Pancreas (tissue), 10 donors: ENCODE measurements at regions not wholly inside any gene's neighbourhood (a gene's known extent, or its start where the extent isn't known, plus 50 kb on each side); places are given as distances from the start of the nearest gene placed in this dataset.

Experiments used
- ATAC-seq, 4 donors: fragments of 200-7000 bp; cut with Tn5 transposase; one replicate each; pipeline versions ENCODE4 v1.8.0 to v1.9.1; 2020; ENCODE audit warnings: mild to moderate bottlenecking in 4 of 4, moderate library complexity in 4 of 4
- DNase-seq, 6 donors: peaks; one replicate each; pipeline ENCODE4 v3.0.0-alpha.2; 2020
- FAIRE-seq: peaks from 2 replicates; lab custom pipeline; 2012; peaks lifted over from hg19 to GRCh38; lab: Jason Lieb, UNC
- H3K27ac ChIP-seq, 4 donors: fragments of 200-600 bp; sonication (generic); 1 replicate in 3 of 4; 2 replicates in 1 of 4; pipeline versions ENCODE4 v1.5.0 to v1.8.0; 2020
- H3K27me3 ChIP-seq, 4 donors: fragments of 200-600 bp; one replicate each; pipeline ENCODE4 v1.8.0; 2021
- H3K36me3 ChIP-seq, 3 donors: fragments of 200-600 bp; sonication (generic) in 1 of 3; one replicate each; pipeline versions ENCODE4 v1.5.0 to v1.8.0; 2020 to 2021
- H3K4me1 ChIP-seq, 3 donors: fragments of 200-600 bp; one replicate each; pipeline ENCODE4 v1.8.0; 2021
- H3K4me3 ChIP-seq, 4 donors: fragments of 200-600 bp; sonication (generic) in 2 of 4; one replicate each; pipeline versions ENCODE4 v1.5.0 to v1.8.0; 2020 to 2021
- H3K9me3 ChIP-seq, 4 donors: fragments of 200-600 bp; one replicate each; pipeline ENCODE4 v1.8.0; 2021
- CTCF ChIP-seq, 4 donors: fragments of 200-600 bp; sonication (generic) in 3 of 4; IDR thresholded peaks; one replicate each; pipeline versions ENCODE4 v1.5.0 to v1.8.0; 2021; ENCODE audit warnings: antibody characterized with exemption in 4 of 4
- WGBS, 2 donors: extraction: QIAGEN DNeasy Blood & Tissue Kit; methylation state at CpG; one replicate each; pipeline ENCODE4 v1.1.7; 2013; 5-methylcytosine and 5-hydroxymethylcytosine counted together
- intact Hi-C, 3 donors: fragments of 100-400 bp; cut with DNase I; formaldehyde crosslinking; loops; one replicate each; pipeline versions ENCODE4 v1.11.1 to v1.14.2; 2022
- donor health status: healthy with polysubstance abuse.
- donor health status: DM: no; HTN: no; CAD: no; lungs with moderate emphysema.
- donor health status: DM: no; HTN: no; CAD: no.
- donor health status: control.
- donor health status: control.
- donor health status: Bipolar disorder and iron deficiency.
- donor health status: DM: yes; HTN: yes; CAD: no.
- donor health status: DM: no; HTN: no; CAD: no.
- donor health status: DM: no; HTN: no; CAD: no.
- donor health status: DM: yes; HTN: yes; CAD: no.

- ATAC-seq, result peak in 2 of 4 donors; percentile 45 to 46
- intact Hi-C loops, result no loop called here
- TF ChIP-seq CTCF (IDR thresholded peaks at IDR 0.05), result no peak
- Histone ChIP-seq H3K36me3 (no peaks in the 10 kb centered on the region), H3K27me3 (no peaks in the 10 kb centered on the region), H3K9me3 (no peaks in the 10 kb centered on the region), H3K4me3 (no peak overlapping the region), H3K27ac (no peak overlapping the region), H3K4me1 (no peaks in the 10 kb centered on the region)
- 55 to 70% methylated on average over 2 of the region's 2 CpGs for WGBS, 2 donors
- no peak for FAIRE-seq
- DNase-seq, result no peak
Observed at GRCh38 chr2:160869411-160869810, 290.8 kb upstream of the TANK start.

- no peaks in the 10 kb centered on the region for H3K4me1 ChIP-seq
- H3K27me3 ChIP-seq, result no peaks in the 10 kb centered on the region
- no peaks in the 10 kb centered on the region for H3K9me3 ChIP-seq
- no peak overlapping the region for H3K4me3 ChIP-seq
- ATAC-seq (peak in 3 of 4 donors; percentile 9 to 56 (median 28)), FAIRE-seq (no peak), DNase-seq (no peak)
- TF ChIP-seq CTCF (IDR thresholded peaks at IDR 0.05), result no peak
- intact Hi-C loops, result no loop called here
- 28 to 30% methylated on average over 6 of the region's 6 CpGs for WGBS, 2 donors
- H3K36me3 ChIP-seq, result no peaks in the 10 kb centered on the region
- no peak overlapping the region for H3K27ac ChIP-seq
Observed at GRCh38 chr2:160870729-160871465, 289.3 kb upstream of the TANK start.

GRCh38 chr2:160871953-160872352, 288.3 kb upstream of the TANK start:
- Histone ChIP-seq H3K36me3 (no peaks in the 10 kb centered on the region), H3K27ac (no peak overlapping the region), H3K4me3 (no peak overlapping the region), H3K27me3 (no peaks in the 10 kb centered on the region), H3K4me1 (no peaks in the 10 kb centered on the region), H3K9me3 (no peaks in the 10 kb centered on the region)
- ATAC-seq, result no peak
- WGBS, 2 donors, result 94% methylated on average over 7 of the region's 7 CpGs
- intact Hi-C loops, result no loop called here
- no peak for DNase-seq
- TF ChIP-seq CTCF (IDR thresholded peaks at IDR 0.05), result no peak
- FAIRE-seq, result no peak

GRCh38 chr2:160876029-160876428, 284.2 kb upstream of the TANK start:
- H3K9me3 ChIP-seq, result no peaks in the 10 kb centered on the region
- no peak overlapping the region for H3K4me3 ChIP-seq
- TF ChIP-seq CTCF (IDR thresholded peaks at IDR 0.05), result no peak
- DNase-seq (no peak), FAIRE-seq (no peak), ATAC-seq (no peak)
- no peaks in the 10 kb centered on the region for H3K4me1 ChIP-seq
- H3K36me3 ChIP-seq, result no peaks in the 10 kb centered on the region
- 78 to 87% methylated on average over 2 of the region's 2 CpGs for WGBS, 2 donors
- H3K27me3 ChIP-seq, result no peaks in the 10 kb centered on the region
- intact Hi-C loops, result no loop called here
- H3K27ac ChIP-seq, result no peak overlapping the region

GRCh38 chr2:160876765-160877164, 283.5 kb upstream of the TANK start:
- ATAC-seq (no peak), FAIRE-seq (no peak), DNase-seq (no peak)
- Histone ChIP-seq H3K4me1 (no peaks in the 10 kb centered on the region), H3K36me3 (no peaks in the 10 kb centered on the region), H3K9me3 (no peaks in the 10 kb centered on the region), H3K27me3 (no peaks in the 10 kb centered on the region), H3K4me3 (no peak overlapping the region), H3K27ac (no peak overlapping the region)
- 61 to 63% methylated on average over 3 of the region's 3 CpGs for WGBS, 2 donors
- no peak for TF ChIP-seq CTCF (IDR thresholded peaks at IDR 0.05)
- intact Hi-C loops, result no loop called here
